HCT116 (cell line): ENCODE measurements at regions not wholly inside any gene's neighbourhood (a gene's known extent, or its start where the extent isn't known, plus 50 kb on each side); places are given as distances from the start of the nearest gene placed in this dataset.

ENCODE experiments used
- CTCF ChIP-seq, 3 experiments: fragments of 200-600 bp in 1 of 3; sonication (generic) in 1 of 3; IDR thresholded peaks in 2 of 3; conservative IDR thresholded peaks in 1 of 3; 2 replicates each; pipeline ENCODE4 v1.5.1; 2012 to 2017; ENCODE audit warnings: low read depth in 2 of 3, low read length in 2 of 3, antibody characterized with exemption in 1 of 3, borderline replicate concordance in 1 of 3, control low read depth in 1 of 3, mild to moderate bottlenecking in 1 of 3, mixed read lengths in 1 of 3, mixed run types in 1 of 3, moderate library complexity in 1 of 3; ENCODE audit not compliant: insufficient read depth in 1 of 3
- EZH2 ChIP-seq: fragments of 200-600 bp; sonication (generic); IDR thresholded peaks from 2 replicates; pipeline ENCODE4 v1.6.1; 2017; ENCODE audit warnings: antibody characterized with exemption, mixed run types
- POLR2AphosphoS5 ChIP-seq: IDR thresholded peaks from 2 replicates; pipeline ENCODE4 v1.6.1; 2011; ENCODE audit warnings: mild to moderate bottlenecking, low read depth, low read length, moderate library complexity
- REST ChIP-seq: IDR thresholded peaks from 2 replicates; pipeline ENCODE4 v1.6.1; 2012; ENCODE audit warnings: low read depth
- ZNF274 ChIP-seq: fragments of 200-500 bp; sonication (Bioruptor generic); IDR thresholded peaks from 2 replicates; pipeline ENCODE4 v1.6.1; 2014; ENCODE audit warnings: mild to moderate bottlenecking, low read depth, low read length, inconsistent platforms

- no peak for TF ChIP-seq CTCF (IDR thresholded peaks at IDR 0.05 in 2 of 3, conservative IDR thresholded peaks at IDR 0.05 in 1 of 3; ENCODE audit: borderline replicate concordance in 1 of 3, insufficient read depth in 1 of 3, low read depth in 2 of 3, low read length in 2 of 3)
- TF ChIP-seq ZNF274, result no peak
- no peak for TF ChIP-seq EZH2
- no peak for TF ChIP-seq POLR2AphosphoS5
- TF ChIP-seq REST, result no peak
Measured at GRCh38 chr13:70415136-70415535, 306.9 kb upstream of the KLHL1 start.
